Neural progenitor cell (in vitro differentiated cells): ENCODE measurements at regions not wholly inside any gene's neighbourhood (a gene's known extent, or its start where the extent isn't known, plus 50 kb on each side); places are given as distances from the start of the nearest gene placed in this dataset.

Source experiments
- CTCF ChIP-seq: fragments of 200-600 bp; sonication (generic); IDR thresholded peaks from 2 replicates; pipeline ENCODE4 v1.5.1; 2017; ENCODE audit warnings: antibody characterized with exemption, mild to moderate bottlenecking
- EZH2 ChIP-seq: fragments of 200-600 bp; sonication (generic); IDR thresholded peaks from 2 replicates; pipeline ENCODE4 v1.6.1; 2017; ENCODE audit warnings: antibody characterized with exemption, mild to moderate bottlenecking, moderate library complexity

GRCh38 chr2:198280145-198280544 lies 475.8 kb downstream of the PLCL1 start:
- TF ChIP-seq CTCF, result no peak
- no peak for TF ChIP-seq EZH2
